HEK293 (cell line): ENCODE measurements at regions not wholly inside any gene's neighbourhood (a gene's known extent, or its start where the extent isn't known, plus 50 kb on each side); places are given as distances from the start of the nearest gene placed in this dataset.

Source experiments
- CTCF ChIA-PET: fragments of 350-600 bp; formaldehyde crosslinking; extraction: SDS; loops from one replicate; lab custom pipeline; 2021; ENCODE audit warnings: antibody characterized with exemption; lab: Yijun Ruan, JAX
- POLR2A ChIA-PET: fragments of 300-600 bp; formaldehyde crosslinking; extraction: SDS; loops from one replicate; lab custom pipeline; 2020; ENCODE audit warnings: antibody characterized with exemption, inconsistent platforms; lab: Yijun Ruan, JAX
- H3K27ac ChIP-seq: fragments of 200-500 bp; sonication (Bioruptor generic); 2 replicates; pipeline ENCODE4 v1.5.1; 2014; ENCODE audit warnings: low read depth, low read length, control low read depth, inconsistent platforms; ENCODE audit errors: extremely low read depth
- H3K36me3 ChIP-seq, 2 experiments: fragments of 200-500 bp in 1 of 2; sonication (Bioruptor generic) in 1 of 2; 1 replicate in 1 of 2; 2 replicates in 1 of 2; pipeline ENCODE4 v1.5.1; 2014 to 2017; ENCODE audit warnings: inconsistent platforms in 2 of 2, low read length in 2 of 2; ENCODE audit not compliant: control insufficient read depth in 2 of 2, insufficient read depth in 1 of 2
- H3K4me1 ChIP-seq: fragments of 200-500 bp; sonication (Bioruptor generic); 2 replicates; pipeline ENCODE4 v1.5.1; 2014; ENCODE audit warnings: mild to moderate bottlenecking, low read length, inconsistent platforms; ENCODE audit not compliant: control insufficient read depth, insufficient read depth
- H3K4me3 ChIP-seq: 2 replicates; pipeline ENCODE4 v1.5.1; 2011; ENCODE audit warnings: low read depth, mild to moderate bottlenecking, control low read depth, low read length, moderate library complexity
- H3K9me3 ChIP-seq: fragments of 200-500 bp; sonication (Bioruptor generic); 2 replicates; pipeline ENCODE4 v1.5.1; 2014; ENCODE audit warnings: low read depth, low read length, inconsistent platforms; ENCODE audit not compliant: control insufficient read depth, insufficient read depth
- GLI2 ChIP-seq: fragments of 450-650 bp; formaldehyde crosslinking; IDR thresholded peaks from 2 replicates; pipeline ENCODE4; 2017; ENCODE audit warnings: missing biosample characterization, missing genetic modification characterization, low read depth, borderline replicate concordance
- HOXD13 ChIP-seq: sonication (generic); formaldehyde crosslinking; IDR thresholded peaks from 2 replicates; pipeline ENCODE4 v1.8.0; 2022; ENCODE audit warnings: missing genetic modification reagents, borderline replicate concordance
- KLF1 ChIP-seq: fragments of 450-650 bp; formaldehyde crosslinking; IDR thresholded peaks from 2 replicates; pipeline ENCODE4 v1.5.1; 2016; ENCODE audit warnings: missing biosample characterization, missing genetic modification characterization
- KLF8 ChIP-seq: fragments of 450-650 bp; formaldehyde crosslinking; IDR thresholded peaks from 2 replicates; pipeline ENCODE4 v1.5.1; 2016; ENCODE audit warnings: missing biosample characterization, missing genetic modification characterization
- OVOL3 ChIP-seq: fragments of 450-650 bp; formaldehyde crosslinking; IDR thresholded peaks from 2 replicates; pipeline ENCODE4 v1.5.1; 2016; ENCODE audit warnings: missing biosample characterization, missing genetic modification characterization
- REPIN1 ChIP-seq: fragments of 450-650 bp; formaldehyde crosslinking; IDR thresholded peaks from 2 replicates; pipeline ENCODE4 v1.5.1; 2017; ENCODE audit warnings: missing biosample characterization, missing genetic modification characterization, low read depth
- SALL2 ChIP-seq: fragments of 450-650 bp; formaldehyde crosslinking; IDR thresholded peaks from 2 replicates; pipeline ENCODE4 v1.5.0; 2017; ENCODE audit warnings: missing biosample characterization, mild to moderate bottlenecking, missing genetic modification characterization, borderline replicate concordance
- SP3 ChIP-seq: fragments of 450-650 bp; formaldehyde crosslinking; IDR thresholded peaks from 2 replicates; pipeline ENCODE4 v1.5.1; 2016; ENCODE audit warnings: missing biosample characterization, missing genetic modification characterization
- ZEB2 ChIP-seq: fragments of 450-650 bp; formaldehyde crosslinking; IDR thresholded peaks from 2 replicates; pipeline ENCODE4 v1.5.1; 2016; ENCODE audit warnings: missing biosample characterization, missing genetic modification characterization
- ZFHX2 ChIP-seq: fragments of 450-650 bp; formaldehyde crosslinking; conservative IDR thresholded peaks from 2 replicates; pipeline ENCODE4 v1.5.1; 2016; ENCODE audit warnings: missing biosample characterization, missing genetic modification characterization
- ZNF112 ChIP-seq: fragments of 450-650 bp; formaldehyde crosslinking; IDR thresholded peaks from 2 replicates; pipeline ENCODE4 v1.5.0; 2017; ENCODE audit warnings: missing biosample characterization, missing genetic modification characterization
- ZNF184 ChIP-seq: fragments of 450-650 bp; IDR thresholded peaks from 2 replicates; pipeline ENCODE4 v1.5.1; 2018; ENCODE audit warnings: missing biosample characterization, mild to moderate bottlenecking, missing genetic modification characterization
- ZNF211 ChIP-seq: fragments of 450-650 bp; formaldehyde crosslinking; IDR thresholded peaks from 2 replicates; pipeline ENCODE4 v1.5.1; 2016; ENCODE audit warnings: low read depth, missing biosample characterization, missing genetic modification characterization
- ZNF221 ChIP-seq: fragments of 450-650 bp; formaldehyde crosslinking; IDR thresholded peaks from 2 replicates; pipeline ENCODE4 v1.5.1; 2017; ENCODE audit warnings: missing biosample characterization, missing genetic modification characterization, borderline replicate concordance
- ZNF292 ChIP-seq: fragments of 450-650 bp; formaldehyde crosslinking; IDR thresholded peaks from 2 replicates; pipeline ENCODE4 v1.5.1; 2016; ENCODE audit warnings: low read depth, missing biosample characterization, missing genetic modification characterization, borderline replicate concordance
- ZNF335 ChIP-seq: fragments of 450-650 bp; formaldehyde crosslinking; conservative IDR thresholded peaks from 2 replicates; pipeline ENCODE4 v1.5.1; 2016; ENCODE audit warnings: missing biosample characterization, missing genetic modification characterization
- ZNF341 ChIP-seq: fragments of 450-650 bp; formaldehyde crosslinking; IDR thresholded peaks from 2 replicates; pipeline ENCODE4; 2016; ENCODE audit warnings: low read depth, missing biosample characterization, missing genetic modification characterization
- ZNF426 ChIP-seq: fragments of 450-650 bp; formaldehyde crosslinking; IDR thresholded peaks from 2 replicates; pipeline ENCODE4 v1.5.1; 2017; ENCODE audit warnings: missing biosample characterization, missing genetic modification characterization, mild to moderate bottlenecking, inconsistent platforms, moderate library complexity
- ZNF610 ChIP-seq: fragments of 450-650 bp; formaldehyde crosslinking; IDR thresholded peaks from 2 replicates; pipeline ENCODE4 v1.5.1; 2016; ENCODE audit warnings: missing biosample characterization, missing genetic modification characterization, borderline replicate concordance
- ZNF76 ChIP-seq: fragments of 450-650 bp; formaldehyde crosslinking; IDR thresholded peaks from 2 replicates; pipeline ENCODE4; 2016; ENCODE audit warnings: low read depth, missing biosample characterization, missing genetic modification characterization, borderline replicate concordance
- ZNF768 ChIP-seq: fragments of 450-650 bp; formaldehyde crosslinking; IDR thresholded peaks from 2 replicates; pipeline ENCODE4 v1.5.1; 2018; ENCODE audit warnings: missing biosample characterization, mild to moderate bottlenecking, missing genetic modification characterization
- ZSCAN30 ChIP-seq: fragments of 450-650 bp; IDR thresholded peaks from 2 replicates; pipeline ENCODE4 v1.5.1; 2018; ENCODE audit warnings: missing biosample characterization, mild to moderate bottlenecking, missing genetic modification characterization, moderate library complexity
- TF ChIP-seq, protein P1 (sequence below): fragments of 450-650 bp; formaldehyde crosslinking; IDR thresholded peaks from 2 replicates; pipeline ENCODE4 v1.5.1; 2016; ENCODE audit warnings: missing biosample characterization, missing genetic modification characterization
- TF ChIP-seq, protein P2 (sequence below): fragments of 450-650 bp; formaldehyde crosslinking; IDR thresholded peaks from 2 replicates; pipeline ENCODE4 v1.5.0; 2017; ENCODE audit warnings: missing biosample characterization, missing genetic modification characterization, borderline replicate concordance
- TF ChIP-seq, protein P3 (sequence below): IDR thresholded peaks from 2 replicates; pipeline ENCODE4 v1.6.1; 2011; ENCODE audit warnings: mild to moderate bottlenecking, low read depth, low read length, borderline replicate concordance

DNA sequence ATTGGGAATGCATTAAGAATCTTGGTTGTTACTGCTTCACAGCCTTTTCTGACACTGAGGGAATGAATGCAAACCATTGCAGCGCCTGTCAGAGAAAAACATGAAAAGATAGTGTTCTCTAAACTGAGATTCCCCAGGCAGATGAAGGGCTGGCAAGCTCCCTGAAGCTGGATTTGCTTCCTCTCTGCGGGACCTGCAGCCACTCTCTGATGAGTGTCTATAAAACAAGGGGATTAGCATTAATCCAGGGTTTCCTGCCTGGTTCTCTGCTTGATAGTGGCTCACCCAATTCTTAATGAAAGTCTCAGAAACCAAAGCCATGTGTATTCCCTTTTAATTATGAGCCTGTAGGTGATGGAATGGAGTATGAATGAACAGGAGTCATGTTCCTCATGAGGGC, 344.3 kb upstream of the UMPS start:
- no peaks in the 10 kb centered on the region for H3K36me3 ChIP-seq
- no peak overlapping the region for H3K27ac ChIP-seq
- ChIA-PET CTCF (no interaction called here), POLR2A (no interaction called here)
- H3K4me3 ChIP-seq, result no peak overlapping the region
- no peaks in the 10 kb centered on the region for H3K9me3 ChIP-seq
- H3K4me1 ChIP-seq, result no peaks in the 10 kb centered on the region
- TF ChIP-seq ZNF292 (tag by site-specific recombination) (no peak), ZSCAN30 (tag by site-specific recombination) (no peak), ZNF768 (no peak), ZNF112 (tag by site-specific recombination) (no peak), ZNF426 (no peak), SALL2 (tag by site-specific recombination) (no peak), KLF8 (tag by site-specific recombination) (no peak), ZNF76 (tag by site-specific recombination) (no peak), ZFHX2 (tag by site-specific recombination) (no peak), HOXD13 (CRISPR knock-in tag) (no peak), ZNF184 (tag by site-specific recombination) (no peak), ZNF221 (no peak), KLF1 (tag by site-specific recombination) (no peak), SP3 (tag by site-specific recombination) (no peak), ZNF341 (no peak)
- TF ChIP-seq, protein P1, sequence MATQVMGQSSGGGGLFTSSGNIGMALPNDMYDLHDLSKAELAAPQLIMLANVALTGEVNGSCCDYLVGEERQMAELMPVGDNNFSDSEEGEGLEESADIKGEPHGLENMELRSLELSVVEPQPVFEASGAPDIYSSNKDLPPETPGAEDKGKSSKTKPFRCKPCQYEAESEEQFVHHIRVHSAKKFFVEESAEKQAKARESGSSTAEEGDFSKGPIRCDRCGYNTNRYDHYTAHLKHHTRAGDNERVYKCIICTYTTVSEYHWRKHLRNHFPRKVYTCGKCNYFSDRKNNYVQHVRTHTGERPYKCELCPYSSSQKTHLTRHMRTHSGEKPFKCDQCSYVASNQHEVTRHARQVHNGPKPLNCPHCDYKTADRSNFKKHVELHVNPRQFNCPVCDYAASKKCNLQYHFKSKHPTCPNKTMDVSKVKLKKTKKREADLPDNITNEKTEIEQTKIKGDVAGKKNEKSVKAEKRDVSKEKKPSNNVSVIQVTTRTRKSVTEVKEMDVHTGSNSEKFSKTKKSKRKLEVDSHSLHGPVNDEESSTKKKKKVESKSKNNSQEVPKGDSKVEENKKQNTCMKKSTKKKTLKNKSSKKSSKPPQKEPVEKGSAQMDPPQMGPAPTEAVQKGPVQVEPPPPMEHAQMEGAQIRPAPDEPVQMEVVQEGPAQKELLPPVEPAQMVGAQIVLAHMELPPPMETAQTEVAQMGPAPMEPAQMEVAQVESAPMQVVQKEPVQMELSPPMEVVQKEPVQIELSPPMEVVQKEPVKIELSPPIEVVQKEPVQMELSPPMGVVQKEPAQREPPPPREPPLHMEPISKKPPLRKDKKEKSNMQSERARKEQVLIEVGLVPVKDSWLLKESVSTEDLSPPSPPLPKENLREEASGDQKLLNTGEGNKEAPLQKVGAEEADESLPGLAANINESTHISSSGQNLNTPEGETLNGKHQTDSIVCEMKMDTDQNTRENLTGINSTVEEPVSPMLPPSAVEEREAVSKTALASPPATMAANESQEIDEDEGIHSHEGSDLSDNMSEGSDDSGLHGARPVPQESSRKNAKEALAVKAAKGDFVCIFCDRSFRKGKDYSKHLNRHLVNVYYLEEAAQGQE (tag by site-specific recombination), result no peak

DNA sequence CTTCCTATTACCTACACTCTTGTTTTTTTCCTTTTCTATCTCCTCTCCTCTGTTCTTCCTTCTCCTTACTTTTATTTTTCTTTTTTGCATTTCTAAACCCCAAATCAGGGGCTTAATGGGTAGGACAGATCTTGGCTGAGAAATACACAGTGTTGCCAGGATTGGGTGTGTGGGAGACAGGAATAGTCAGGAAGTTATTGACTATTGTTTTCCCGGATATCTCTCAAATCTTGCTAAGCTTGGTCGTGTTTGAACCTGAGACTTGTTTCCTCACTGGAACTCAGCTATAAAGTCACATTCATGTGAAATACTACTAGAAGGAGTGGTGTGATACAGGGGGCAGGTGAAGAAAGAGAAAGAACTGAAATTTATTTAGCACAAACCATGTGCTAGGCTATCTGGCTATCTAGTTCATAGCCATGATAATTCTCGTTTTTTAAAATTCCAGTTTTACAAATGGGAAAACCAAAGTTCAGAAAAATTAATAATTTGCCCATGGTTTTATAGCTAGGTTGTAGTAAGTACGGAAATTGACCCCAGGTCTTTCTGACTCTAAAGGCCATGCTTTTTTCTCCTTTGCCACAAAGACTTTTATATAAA, 343.2 kb upstream of the UMPS start:
- TF ChIP-seq ZNF610 (tag by site-specific recombination) (no peak), GLI2 (tag by site-specific recombination) (no peak), ZEB2 (tag by site-specific recombination) (no peak), OVOL3 (tag by site-specific recombination) (no peak), ZNF184 (tag by site-specific recombination) (no peak), ZNF335 (tag by site-specific recombination) (no peak), ZSCAN30 (tag by site-specific recombination) (no peak), REPIN1 (tag by site-specific recombination) (no peak), ZNF211 (tag by site-specific recombination) (no peak)
- TF ChIP-seq, protein P2, sequence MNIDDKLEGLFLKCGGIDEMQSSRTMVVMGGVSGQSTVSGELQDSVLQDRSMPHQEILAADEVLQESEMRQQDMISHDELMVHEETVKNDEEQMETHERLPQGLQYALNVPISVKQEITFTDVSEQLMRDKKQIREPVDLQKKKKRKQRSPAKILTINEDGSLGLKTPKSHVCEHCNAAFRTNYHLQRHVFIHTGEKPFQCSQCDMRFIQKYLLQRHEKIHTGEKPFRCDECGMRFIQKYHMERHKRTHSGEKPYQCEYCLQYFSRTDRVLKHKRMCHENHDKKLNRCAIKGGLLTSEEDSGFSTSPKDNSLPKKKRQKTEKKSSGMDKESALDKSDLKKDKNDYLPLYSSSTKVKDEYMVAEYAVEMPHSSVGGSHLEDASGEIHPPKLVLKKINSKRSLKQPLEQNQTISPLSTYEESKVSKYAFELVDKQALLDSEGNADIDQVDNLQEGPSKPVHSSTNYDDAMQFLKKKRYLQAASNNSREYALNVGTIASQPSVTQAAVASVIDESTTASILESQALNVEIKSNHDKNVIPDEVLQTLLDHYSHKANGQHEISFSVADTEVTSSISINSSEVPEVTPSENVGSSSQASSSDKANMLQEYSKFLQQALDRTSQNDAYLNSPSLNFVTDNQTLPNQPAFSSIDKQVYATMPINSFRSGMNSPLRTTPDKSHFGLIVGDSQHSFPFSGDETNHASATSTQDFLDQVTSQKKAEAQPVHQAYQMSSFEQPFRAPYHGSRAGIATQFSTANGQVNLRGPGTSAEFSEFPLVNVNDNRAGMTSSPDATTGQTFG (tag by site-specific recombination), result no peak
- TF ChIP-seq, protein P3, sequence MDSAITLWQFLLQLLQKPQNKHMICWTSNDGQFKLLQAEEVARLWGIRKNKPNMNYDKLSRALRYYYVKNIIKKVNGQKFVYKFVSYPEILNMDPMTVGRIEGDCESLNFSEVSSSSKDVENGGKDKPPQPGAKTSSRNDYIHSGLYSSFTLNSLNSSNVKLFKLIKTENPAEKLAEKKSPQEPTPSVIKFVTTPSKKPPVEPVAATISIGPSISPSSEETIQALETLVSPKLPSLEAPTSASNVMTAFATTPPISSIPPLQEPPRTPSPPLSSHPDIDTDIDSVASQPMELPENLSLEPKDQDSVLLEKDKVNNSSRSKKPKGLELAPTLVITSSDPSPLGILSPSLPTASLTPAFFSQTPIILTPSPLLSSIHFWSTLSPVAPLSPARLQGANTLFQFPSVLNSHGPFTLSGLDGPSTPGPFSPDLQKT, result no peak
- TF ChIP-seq, all 188 proteins: peak for 0
- Histone ChIP-seq H3K4me3 (no peak overlapping the region), H3K9me3 (no peaks in the 10 kb centered on the region), H3K36me3 (no peaks in the 10 kb centered on the region), H3K4me1 (no peaks in the 10 kb centered on the region), H3K27ac (no peak overlapping the region)
- CTCF ChIA-PET, result interaction anchor here (0.7 to 1.8 kb wide), 2 partner anchors 35 to 83 kb away, joined by 4 to 8 read pairs; no protein-coding TSS in a partner anchor
- POLR2A ChIA-PET, result no interaction called here
